DLD1 (cell line): ENCODE measurements at regions not wholly inside any gene's neighbourhood (a gene's known extent, or its start where the extent isn't known, plus 50 kb on each side); places are given as distances from the start of the nearest gene placed in this dataset.

Source experiments
- in situ Hi-C: cut with HindIII; loops from 2 replicates; pipeline ENCODE4 v1.10.0; 2017; ENCODE audit warnings: low sequenced_read_pairs

GRCh38 chr21:16071761-16072160 is 342.0 kb downstream of the USP25 start:
- in situ Hi-C loops: no loop called here

- in situ Hi-C loops: no loop called here
Observed at GRCh38 chr21:16072221-16072620, 342.4 kb downstream of the USP25 start.

- in situ Hi-C loops: no loop called here
Observed at GRCh38 chr21:16072737-16073136, 343.0 kb downstream of the USP25 start.

DNA sequence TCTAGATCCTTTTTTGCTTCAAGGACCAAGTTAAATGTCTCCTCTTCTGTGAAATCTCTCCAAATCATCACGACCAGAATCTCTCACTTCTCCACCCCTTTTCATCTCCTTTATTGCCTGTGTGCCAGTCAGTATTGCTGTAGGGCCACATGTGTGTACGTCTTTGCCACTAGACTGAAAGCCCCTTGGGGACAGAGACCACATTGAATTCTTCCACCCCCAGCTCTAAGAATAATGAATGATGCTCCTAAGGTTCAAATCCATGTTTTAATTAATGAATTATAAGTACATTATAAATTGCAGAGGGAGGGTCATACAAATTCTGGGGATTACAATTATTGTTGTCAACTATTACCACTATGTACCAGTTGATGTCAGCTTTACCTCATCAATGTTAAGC is 343.8 kb downstream of the USP25 start:
- in situ Hi-C loops: no loop called here

- in situ Hi-C loops: no loop called here
Observed at GRCh38 chr21:16074950-16075489, 345.2 kb downstream of the USP25 start.

GRCh38 chr21:16075649-16076282 is 346.0 kb downstream of the USP25 start:
- in situ Hi-C loops: no loop called here

- in situ Hi-C loops: no loop called here
Observed at GRCh38 chr21:16076465-16076864, 346.7 kb downstream of the USP25 start.

GRCh38 chr21:16078382-16078781 is 348.6 kb downstream of the USP25 start:
- in situ Hi-C loops: no loop called here

- in situ Hi-C loops: no loop called here
Observed at GRCh38 chr21:16079830-16080229, 350.0 kb downstream of the USP25 start.

DNA sequence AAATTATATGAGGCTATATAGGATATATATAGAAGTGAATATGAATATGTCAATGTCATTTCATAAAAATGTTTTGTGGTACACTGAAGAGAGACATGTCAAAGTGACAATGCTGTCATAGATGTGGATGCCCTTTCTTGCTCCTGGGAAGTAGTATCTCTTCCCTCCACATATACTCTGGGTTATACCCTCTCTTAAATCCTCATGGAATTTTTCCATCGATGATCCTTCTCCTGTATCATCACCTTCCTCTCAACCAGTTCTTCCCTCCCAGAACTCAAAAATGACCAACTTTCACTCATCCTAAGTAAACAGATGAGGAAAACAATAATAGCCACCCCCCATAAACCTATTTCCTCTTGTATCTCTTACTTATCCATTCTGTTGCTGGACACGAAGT is 351.5 kb downstream of the USP25 start:
- in situ Hi-C loops: no loop called here

DNA sequence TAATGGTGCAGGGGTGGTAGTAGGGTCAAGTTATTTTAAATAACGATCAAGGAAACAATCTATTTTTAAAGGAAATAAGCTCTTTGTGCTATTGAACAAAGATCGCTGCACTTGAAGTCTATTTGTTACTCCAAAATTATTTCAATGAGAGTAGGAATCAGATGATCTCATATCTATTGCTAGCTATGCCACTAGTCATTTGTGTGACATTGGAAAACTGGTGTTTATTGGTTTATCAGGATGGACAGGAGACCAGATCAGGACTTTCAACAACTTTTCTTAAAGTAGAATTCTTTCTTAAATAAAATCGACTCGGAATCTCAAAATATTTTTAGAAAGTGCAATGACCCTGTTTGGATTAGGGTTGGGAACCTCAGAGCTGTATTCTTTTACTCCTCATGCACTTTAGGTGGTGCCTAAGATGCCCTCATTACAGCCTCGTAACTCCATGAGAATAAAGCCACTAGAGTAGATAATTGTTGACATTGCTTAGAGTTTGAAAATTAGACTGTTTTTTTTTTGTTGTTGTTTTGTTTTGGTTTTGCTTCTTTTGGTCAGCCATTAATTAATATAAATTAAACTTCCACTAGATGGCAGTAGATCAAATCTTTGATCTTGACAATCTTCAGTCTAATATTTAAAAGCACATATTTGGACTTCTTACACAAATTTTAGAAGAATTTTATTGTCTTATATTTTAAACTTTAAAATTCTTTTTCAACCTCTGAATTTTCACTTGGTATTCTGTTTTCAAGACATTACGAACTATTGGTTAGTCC is 352.4 kb downstream of the USP25 start:
- in situ Hi-C loops: no loop called here

- in situ Hi-C loops: no loop called here
Observed at GRCh38 chr21:16084776-16085364, 355.1 kb downstream of the USP25 start.

DNA sequence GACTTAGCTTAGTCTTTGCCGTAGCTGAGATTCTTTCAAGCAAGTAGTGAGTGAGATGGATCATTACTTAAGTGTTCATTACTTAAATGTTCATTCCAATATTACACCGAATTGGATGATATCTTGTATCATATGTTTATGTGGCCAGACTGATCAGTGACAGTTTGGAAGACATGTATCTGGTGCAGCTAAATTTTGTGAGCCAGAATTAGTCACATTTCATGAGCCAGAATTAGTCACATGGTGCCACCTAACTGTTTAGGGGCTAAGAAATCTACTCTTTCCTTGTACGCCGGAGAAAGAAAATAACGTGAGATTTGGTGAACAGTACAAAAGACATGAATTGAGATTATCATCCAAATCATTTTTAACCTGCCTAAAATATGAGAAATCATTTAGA is 355.6 kb downstream of the USP25 start:
- in situ Hi-C loops: no loop called here

GRCh38 chr21:16086121-16086520 is 356.3 kb downstream of the USP25 start:
- in situ Hi-C loops: no loop called here

- in situ Hi-C loops: no loop called here
Observed at GRCh38 chr21:16086936-16087335, 357.2 kb downstream of the USP25 start.

GRCh38 chr21:16087523-16087922 is 357.7 kb downstream of the USP25 start:
- in situ Hi-C loops: no loop called here

DNA sequence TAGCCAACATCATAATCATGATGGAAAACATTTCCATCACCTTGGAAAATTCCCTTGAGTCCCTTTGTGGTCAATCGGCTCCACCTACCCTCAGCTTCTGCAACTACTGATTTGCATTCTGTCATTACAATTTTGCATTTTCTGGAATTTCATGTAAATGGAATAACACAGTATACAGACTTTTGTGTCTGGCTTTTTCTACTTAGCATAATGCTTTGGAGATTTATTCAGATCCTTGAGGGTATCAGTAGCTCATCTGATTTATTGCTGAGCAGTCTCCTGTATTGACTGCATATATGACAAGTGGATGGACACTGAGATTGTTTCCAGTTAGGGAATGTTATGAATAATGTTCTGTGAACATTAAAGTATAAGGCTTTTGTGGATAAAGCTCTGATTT is 358.3 kb downstream of the USP25 start:
- in situ Hi-C loops: no loop called here

DNA sequence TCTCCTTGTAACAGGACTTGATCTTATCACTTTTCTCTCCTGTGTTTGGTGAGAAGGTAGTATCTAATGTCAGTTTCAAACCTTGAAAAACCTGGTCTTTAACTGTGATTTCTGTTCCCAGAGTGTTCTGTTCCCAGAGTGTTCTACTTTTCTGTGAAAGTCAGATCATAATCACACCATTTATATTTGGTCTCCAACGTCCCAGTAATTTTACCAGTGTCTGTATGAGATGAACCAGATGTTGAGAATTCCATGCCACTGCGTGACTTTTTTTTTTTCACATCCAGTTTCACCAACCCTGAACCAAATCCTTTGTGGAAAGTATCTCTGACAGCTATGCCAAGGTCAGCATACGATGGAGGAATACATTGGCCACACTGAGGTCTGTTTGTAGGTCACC is 365.2 kb downstream of the USP25 start:
- in situ Hi-C loops: no loop called here

DNA sequence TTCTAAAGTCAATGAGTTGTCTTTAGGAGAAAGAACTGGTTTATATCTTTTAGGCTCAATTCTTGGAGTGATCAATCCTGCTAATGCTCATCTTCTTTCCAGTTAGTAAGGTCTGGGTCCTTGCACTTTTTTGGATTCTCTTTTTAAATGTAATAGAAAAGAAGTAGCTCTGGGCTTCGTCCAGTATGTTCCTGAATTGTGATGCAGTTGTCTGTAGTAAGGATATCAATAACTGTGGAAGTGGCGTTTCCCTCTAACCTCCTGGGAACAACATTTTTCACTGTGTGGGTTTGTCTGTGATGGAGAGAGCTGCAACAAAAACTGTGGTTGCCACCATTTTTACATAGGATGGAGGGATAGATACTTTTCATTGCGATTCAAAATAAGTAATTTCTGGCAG is 367.2 kb downstream of the USP25 start:
- in situ Hi-C loops: no loop called here

- in situ Hi-C loops: no loop called here
Observed at GRCh38 chr21:16102113-16102512, 372.3 kb downstream of the USP25 start.

DNA sequence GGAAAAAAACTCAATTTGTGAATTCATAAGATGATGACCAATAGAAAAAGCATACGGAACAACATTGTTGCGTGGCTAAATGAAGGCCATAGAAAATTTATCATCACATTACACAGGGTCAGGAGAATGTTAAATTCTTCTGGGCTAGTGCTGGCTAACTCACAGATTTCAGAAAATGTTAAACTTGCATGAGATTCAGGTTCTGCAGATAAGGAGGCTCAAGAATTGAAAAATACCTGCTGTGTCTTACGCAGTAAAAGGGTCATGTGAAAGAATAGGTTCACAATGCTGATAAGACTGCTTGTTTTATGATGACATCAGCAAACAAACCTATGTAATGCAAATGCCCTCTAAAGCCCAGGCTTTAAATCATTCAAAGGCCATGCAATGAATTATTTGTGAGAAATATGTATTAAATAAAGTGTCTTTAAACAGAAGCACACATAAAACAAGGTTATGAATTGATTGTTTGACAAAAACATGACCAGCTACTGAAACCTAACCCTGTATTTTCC is 378.8 kb downstream of the USP25 start:
- in situ Hi-C loops: no loop called here
